ENCODE measurements at regions not wholly inside any gene's neighbourhood (a gene's known extent, or its start where the extent isn't known, plus 50 kb on each side); places are given as distances from the start of the nearest gene placed in this dataset.

DNA sequence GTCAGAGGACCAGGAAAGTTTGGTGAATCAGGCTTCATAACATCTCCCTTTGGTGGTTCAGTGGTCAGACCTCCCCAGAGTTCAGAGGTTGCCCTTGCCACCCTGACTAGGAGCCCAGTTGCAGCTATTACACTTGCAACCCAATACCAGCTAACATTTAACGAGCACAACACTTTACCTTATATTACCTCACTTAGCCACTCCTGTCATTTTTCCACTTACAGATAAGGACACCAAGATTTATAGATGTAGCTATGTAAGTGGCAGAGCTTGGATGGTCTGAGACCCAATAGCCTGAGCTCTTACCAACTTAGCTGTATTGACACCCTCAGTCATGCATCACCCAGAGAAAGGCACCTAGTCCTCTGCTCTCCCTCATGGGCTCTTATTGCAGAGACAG is 234.7 kb downstream of the INSC start:
- TF ChIP-seq GATA3 (IDR thresholded peaks at IDR 0.05; ENCODE audit: low read depth, low read length) (no peak), GATA2 (IDR thresholded peaks at IDR 0.05; ENCODE audit: low read depth, low read length) (no peak)

DNA sequence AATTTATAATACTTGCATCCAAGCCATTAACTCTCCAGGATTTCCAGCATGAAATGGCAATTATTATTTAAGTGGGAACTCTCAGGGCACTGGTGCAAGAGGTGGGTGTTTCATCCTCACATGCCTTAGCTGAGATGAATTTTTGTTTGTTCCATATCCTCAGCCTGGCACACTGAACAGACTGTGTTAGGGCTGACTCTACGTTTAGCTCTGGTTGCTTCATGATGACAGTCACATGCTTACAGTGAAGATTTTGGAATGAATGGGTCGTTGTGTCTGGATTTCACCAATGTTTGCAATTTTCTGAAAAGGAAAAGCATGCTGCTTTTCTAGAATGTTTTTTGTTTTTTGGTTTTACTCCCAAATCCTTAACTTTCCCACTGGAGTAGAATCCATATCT is 246.6 kb downstream of the INSC start:
- TF ChIP-seq GATA2 (IDR thresholded peaks at IDR 0.05; ENCODE audit: low read depth, low read length): no peak
- TF ChIP-seq GATA3 (IDR thresholded peaks at IDR 0.05; ENCODE audit: low read depth, low read length): no peak

DNA sequence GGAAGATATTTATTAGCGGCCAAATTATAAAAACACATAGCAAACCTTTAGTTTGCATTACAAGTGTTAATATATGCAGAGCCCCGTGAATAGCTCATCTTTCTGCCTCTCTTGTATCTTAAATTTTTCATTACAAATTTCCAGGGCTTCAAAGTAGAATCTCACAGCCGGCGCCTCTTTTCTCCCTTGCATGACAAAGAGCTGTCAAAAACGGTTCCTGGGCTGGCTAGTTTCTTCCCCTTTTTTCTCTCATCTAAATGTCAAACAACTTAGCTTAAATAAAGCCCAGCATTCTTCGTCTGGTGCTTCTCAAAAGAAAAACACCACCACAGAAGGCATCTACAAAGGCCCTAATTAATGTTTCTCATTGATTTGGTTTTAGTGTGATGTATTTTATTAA is 253.0 kb downstream of the INSC start:
- TF ChIP-seq GATA2 (IDR thresholded peaks at IDR 0.05; ENCODE audit: low read depth, low read length) (no peak), GATA3 (IDR thresholded peaks at IDR 0.05; ENCODE audit: low read depth, low read length) (no peak)

DNA sequence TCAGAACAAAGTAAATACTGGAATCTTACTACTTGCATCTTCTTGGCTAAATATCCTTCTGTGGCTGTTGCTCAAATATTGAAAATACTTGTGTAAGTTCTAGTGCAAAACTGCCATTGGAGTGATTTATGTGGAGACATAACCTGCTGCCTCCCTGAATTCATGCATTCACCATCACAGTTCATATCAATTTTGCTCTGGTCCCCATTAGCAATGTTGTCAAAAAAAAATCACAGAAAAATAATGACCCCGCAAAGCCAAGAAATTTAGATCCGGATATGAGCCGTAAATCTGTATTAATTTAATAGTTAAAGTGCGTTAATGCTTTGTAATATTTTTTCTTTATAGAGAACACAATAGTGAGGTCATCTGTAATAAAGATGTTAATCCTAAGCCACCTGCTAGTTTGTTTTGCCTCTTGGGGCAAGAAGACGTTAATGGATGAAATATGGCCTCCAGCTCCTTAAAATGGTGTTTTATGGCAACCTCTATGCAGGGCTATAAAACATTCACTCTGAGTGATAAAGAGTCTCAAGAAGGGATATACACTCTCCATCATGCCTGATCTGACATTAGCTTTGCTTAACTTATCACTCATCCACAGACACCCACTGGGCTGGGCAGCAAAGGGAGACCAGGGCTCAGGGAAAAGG is 255.9 kb downstream of the INSC start:
- TF ChIP-seq GATA2 (IDR thresholded peaks at IDR 0.05; ENCODE audit: low read depth, low read length) (no peak), GATA3 (IDR thresholded peaks at IDR 0.05; ENCODE audit: low read depth, low read length) (no peak)

- TF ChIP-seq GATA3 (IDR thresholded peaks at IDR 0.05; ENCODE audit: low read depth, low read length) (no peak), GATA2 (IDR thresholded peaks at IDR 0.05; ENCODE audit: low read depth, low read length) (no peak)
Measured at GRCh38 chr11:15371533-15371932, 256.8 kb downstream of the INSC start.

DNA sequence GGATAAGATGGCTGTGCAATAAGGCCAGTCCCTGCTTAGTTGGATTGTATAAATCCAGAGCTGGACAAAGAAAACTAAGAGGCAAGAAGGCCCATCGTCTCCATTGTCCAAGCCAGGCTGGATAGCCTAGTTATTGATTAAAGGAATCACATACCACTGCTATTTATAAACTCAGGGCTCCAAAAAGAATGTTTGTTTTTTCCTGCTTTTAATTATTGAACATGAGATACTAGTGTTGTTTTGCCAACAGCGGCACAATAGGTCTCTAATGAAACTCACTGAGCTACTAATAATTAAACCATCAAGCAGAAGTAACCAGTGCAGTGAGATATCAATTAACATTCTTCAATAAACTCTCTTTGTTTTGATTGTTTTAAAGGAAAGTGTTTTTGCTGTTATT is 259.7 kb downstream of the INSC start:
- TF ChIP-seq GATA3 (IDR thresholded peaks at IDR 0.05; ENCODE audit: low read depth, low read length): no peak
- no peak for TF ChIP-seq GATA2 (IDR thresholded peaks at IDR 0.05; ENCODE audit: low read depth, low read length)

DNA sequence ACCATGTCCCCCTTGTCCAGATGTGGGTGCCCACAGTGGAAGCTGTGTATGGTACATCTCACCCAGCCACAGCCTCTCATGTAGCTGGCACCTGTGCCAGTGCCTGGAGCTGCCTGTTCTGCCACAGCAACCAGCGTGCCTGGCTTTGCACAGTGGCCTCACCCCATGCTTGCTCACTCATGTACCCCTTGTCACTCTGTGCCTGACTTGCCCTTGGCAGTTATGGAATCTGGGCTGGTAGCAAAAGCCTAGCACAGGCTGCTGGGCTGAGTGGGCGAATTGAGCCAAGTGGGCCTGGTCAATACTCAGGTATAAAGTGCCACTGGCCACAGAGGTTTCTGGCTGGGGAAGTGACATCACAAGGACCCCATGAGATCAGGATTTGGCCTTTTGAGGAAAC is 264.2 kb downstream of the INSC start:
- no peak for TF ChIP-seq GATA2 (IDR thresholded peaks at IDR 0.05; ENCODE audit: low read depth, low read length)
- no peak for TF ChIP-seq GATA3 (IDR thresholded peaks at IDR 0.05; ENCODE audit: low read depth, low read length)

DNA sequence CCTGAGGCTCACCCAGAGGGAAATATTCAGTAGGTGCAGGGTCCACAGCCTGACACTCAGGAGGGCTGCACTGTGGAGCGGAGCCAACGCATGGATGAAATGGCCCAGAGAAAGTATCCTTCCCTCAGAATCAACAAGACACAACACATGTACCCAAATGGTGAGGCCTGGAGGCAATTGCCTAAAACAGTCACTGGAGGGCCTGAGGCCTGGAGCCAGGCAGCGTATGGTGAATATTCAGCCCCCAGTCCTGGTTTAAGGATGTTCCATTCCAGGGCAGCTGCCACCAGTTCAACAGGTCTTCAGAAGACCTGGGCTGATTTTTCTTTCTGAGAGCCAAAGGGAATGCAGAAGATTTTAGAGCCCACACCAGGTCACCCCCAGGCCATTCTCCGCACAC is 264.8 kb downstream of the INSC start:
- TF ChIP-seq GATA2 (IDR thresholded peaks at IDR 0.05; ENCODE audit: low read depth, low read length): no peak
- no peak for TF ChIP-seq GATA3 (IDR thresholded peaks at IDR 0.05; ENCODE audit: low read depth, low read length)

DNA sequence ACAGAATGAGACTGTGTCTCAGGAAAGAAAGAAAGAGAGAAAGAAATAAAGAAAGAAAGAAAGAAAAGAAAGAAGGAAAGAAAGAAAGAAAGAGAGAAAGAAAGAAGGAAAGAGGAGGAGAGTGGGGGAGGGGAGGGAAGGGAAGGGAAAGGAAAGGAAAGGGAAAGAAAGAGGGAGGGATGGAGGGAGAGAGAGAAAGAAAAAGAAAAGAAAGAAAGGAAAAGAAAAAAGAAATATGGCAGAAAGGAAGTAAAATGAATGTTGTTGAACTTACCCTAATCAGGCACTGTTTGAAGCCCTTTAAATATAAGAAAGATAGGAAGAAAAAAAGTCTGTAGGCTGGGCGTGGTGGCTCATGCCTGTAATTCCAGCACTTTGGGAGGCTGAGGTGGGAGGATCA is 276.1 kb downstream of the INSC start:
- TF ChIP-seq GATA3 (IDR thresholded peaks at IDR 0.05; ENCODE audit: low read depth, low read length) (no peak), GATA2 (IDR thresholded peaks at IDR 0.05; ENCODE audit: low read depth, low read length) (no peak)

GRCh38 chr11:15396778-15397177 is 282.1 kb downstream of the INSC start:
- TF ChIP-seq GATA2 (IDR thresholded peaks at IDR 0.05; ENCODE audit: low read depth, low read length): no peak
- TF ChIP-seq GATA3 (IDR thresholded peaks at IDR 0.05; ENCODE audit: low read depth, low read length): no peak

GRCh38 chr11:15406851-15407351 is 292.2 kb downstream of the INSC start:
- TF ChIP-seq GATA3 (IDR thresholded peaks at IDR 0.05; ENCODE audit: low read depth, low read length) (no peak), GATA2 (IDR thresholded peaks at IDR 0.05; ENCODE audit: low read depth, low read length) (no peak)

DNA sequence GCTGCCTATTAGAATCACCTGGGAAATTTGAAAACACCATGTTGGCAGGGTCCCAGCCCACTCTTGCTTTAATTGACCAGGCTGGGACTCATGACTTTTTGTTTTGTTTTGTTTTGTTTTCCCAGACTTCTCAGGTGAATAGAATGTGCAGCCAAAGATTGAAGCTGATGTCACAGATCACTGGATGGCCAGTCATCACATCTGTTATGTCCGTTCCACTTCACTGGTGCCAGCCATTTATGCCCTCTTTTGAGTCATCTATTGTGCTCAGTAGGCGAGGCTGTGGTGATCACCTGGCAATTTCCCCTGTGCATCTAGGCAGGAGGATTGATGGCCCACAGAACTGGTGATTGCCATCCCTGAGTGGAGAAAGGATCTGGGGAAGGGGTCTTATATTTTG is 297.3 kb downstream of the INSC start:
- TF ChIP-seq GATA2 (IDR thresholded peaks at IDR 0.05; ENCODE audit: low read depth, low read length): no peak
- TF ChIP-seq GATA3 (IDR thresholded peaks at IDR 0.05; ENCODE audit: low read depth, low read length): no peak

GRCh38 chr11:15418921-15419320 is 304.2 kb downstream of the INSC start:
- TF ChIP-seq GATA2 (IDR thresholded peaks at IDR 0.05; ENCODE audit: low read depth, low read length) (no peak), GATA3 (IDR thresholded peaks at IDR 0.05; ENCODE audit: low read depth, low read length) (no peak)

DNA sequence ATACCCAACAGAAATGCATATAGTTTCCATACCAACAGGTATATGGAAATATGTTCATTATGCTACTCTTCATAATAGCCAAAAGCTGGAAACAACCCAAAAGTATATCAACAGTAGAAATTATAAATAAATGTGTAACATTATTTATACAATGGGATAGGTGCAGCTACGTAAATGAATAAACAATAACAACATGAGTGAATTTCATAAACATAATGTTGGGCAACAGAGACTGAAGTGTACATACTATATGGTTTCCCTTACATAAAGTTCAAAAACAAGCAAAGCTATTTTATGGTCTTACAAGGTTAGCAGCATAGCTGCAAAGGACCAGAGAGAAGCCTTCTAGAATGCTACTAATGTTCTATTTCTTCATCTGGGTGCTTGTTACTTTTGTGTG is 305.0 kb downstream of the INSC start:
- no peak for TF ChIP-seq GATA3 (IDR thresholded peaks at IDR 0.05; ENCODE audit: low read depth, low read length)
- no peak for TF ChIP-seq GATA2 (IDR thresholded peaks at IDR 0.05; ENCODE audit: low read depth, low read length)

DNA sequence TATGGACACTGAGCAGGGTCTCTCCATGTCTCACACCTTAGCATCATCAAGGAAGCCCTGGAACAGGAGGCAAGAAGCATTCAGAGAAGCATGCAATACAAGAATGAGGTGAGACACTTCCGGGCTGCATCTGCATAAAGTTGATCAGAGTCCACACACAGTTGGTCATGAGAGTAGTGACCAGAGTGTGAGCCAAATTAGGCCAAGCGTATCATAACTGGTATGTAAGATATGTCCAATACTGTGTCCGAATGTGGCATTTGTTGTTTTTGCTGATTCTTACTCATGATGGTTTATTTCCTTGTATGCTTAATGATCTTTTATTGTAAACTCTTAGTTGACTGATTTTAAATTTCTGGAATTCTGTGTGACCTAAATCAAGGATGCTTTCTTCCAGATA is 315.7 kb downstream of the INSC start:
- TF ChIP-seq GATA2 (IDR thresholded peaks at IDR 0.05; ENCODE audit: low read depth, low read length) (no peak), GATA3 (IDR thresholded peaks at IDR 0.05; ENCODE audit: low read depth, low read length) (no peak)

GRCh38 chr11:15434529-15434928 is 319.8 kb downstream of the INSC start:
- TF ChIP-seq GATA2 (IDR thresholded peaks at IDR 0.05; ENCODE audit: low read depth, low read length) (no peak), GATA3 (IDR thresholded peaks at IDR 0.05; ENCODE audit: low read depth, low read length) (no peak)

Data from SH-SY5Y (cell line).